Neutrophil (primary cell): ENCODE measurements at regions not wholly inside any gene's neighbourhood (a gene's known extent, or its start where the extent isn't known, plus 50 kb on each side); places are given as distances from the start of the nearest gene placed in this dataset.

Experiments
- H3K27ac ChIP-seq: fragments of 200-600 bp; sonication (generic); 2 replicates; pipeline ENCODE4 v1.5.1; 2016; ENCODE audit warnings: mild to moderate bottlenecking, moderate library complexity
- H3K27me3 ChIP-seq: fragments of 200-600 bp; sonication (generic); 2 replicates; pipeline ENCODE4 v1.6.0; 2016; ENCODE audit warnings: mild to moderate bottlenecking
- H3K36me3 ChIP-seq: fragments of 200-600 bp; sonication (generic); 2 replicates; pipeline ENCODE4 v1.5.1; 2017
- H3K4me1 ChIP-seq, 2 experiments: fragments of 200-600 bp in 1 of 2; sonication (generic) in 1 of 2; 1 replicate in 1 of 2; 2 replicates in 1 of 2; pipeline versions ENCODE4 v1.5.1 to v1.6.1; 2013 to 2016; ENCODE audit warnings: low read depth in 1 of 2, low read length in 1 of 2, mild to moderate bottlenecking in 1 of 2, moderate library complexity in 1 of 2; ENCODE audit not compliant: control insufficient read depth in 1 of 2, insufficient read depth in 1 of 2
- H3K4me3 ChIP-seq, 2 experiments: fragments of 200-600 bp in 1 of 2; sonication (generic) in 1 of 2; 1 replicate in 1 of 2; 2 replicates in 1 of 2; pipeline ENCODE4 v1.5.1; 2013 to 2016; ENCODE audit warnings: low read depth in 1 of 2, low read length in 1 of 2, mild to moderate bottlenecking in 1 of 2, moderate library complexity in 1 of 2
- H3K9me3 ChIP-seq: fragments of 200-600 bp; sonication (generic); 2 replicates; pipeline ENCODE4 v1.5.1; 2016
- CTCF ChIP-seq: fragments of 200-600 bp; sonication (generic); IDR thresholded peaks from 2 replicates; pipeline ENCODE4 v1.5.1; 2016; ENCODE audit warnings: antibody characterized with exemption

GRCh38 chr12:75704664-75705063, 193.3 kb upstream of the KRR1 start:
- no peaks in the 10 kb centered on the region for H3K27me3 ChIP-seq
- H3K9me3 ChIP-seq, result no peaks in the 10 kb centered on the region
- no peaks in the 10 kb centered on the region for H3K4me1 ChIP-seq
- H3K36me3 ChIP-seq, result no peaks in the 10 kb centered on the region
- H3K27ac ChIP-seq, result no peak overlapping the region
- H3K4me3 ChIP-seq, result no peak overlapping the region
- TF ChIP-seq CTCF, result no peak

- Histone ChIP-seq H3K36me3 (no peaks in the 10 kb centered on the region), H3K27me3 (no peaks in the 10 kb centered on the region), H3K9me3 (no peaks in the 10 kb centered on the region), H3K27ac (no peak overlapping the region), H3K4me1 (no peaks in the 10 kb centered on the region), H3K4me3 (no peak overlapping the region)
- TF ChIP-seq CTCF, result no peak
Observed at GRCh38 chr12:75704208-75704607, 192.8 kb upstream of the KRR1 start.

GRCh38 chr12:75703131-75703530, 191.7 kb upstream of the KRR1 start:
- no peak for TF ChIP-seq CTCF
- Histone ChIP-seq H3K27ac (no peak overlapping the region), H3K4me3 (no peak overlapping the region), H3K4me1 (no peaks in the 10 kb centered on the region), H3K27me3 (no peaks in the 10 kb centered on the region), H3K9me3 (no peaks in the 10 kb centered on the region), H3K36me3 (no peaks in the 10 kb centered on the region)

GRCh38 chr12:75702477-75703093, 191.2 kb upstream of the KRR1 start:
- Histone ChIP-seq H3K4me1 (no peaks in the 10 kb centered on the region), H3K9me3 (no peaks in the 10 kb centered on the region), H3K36me3 (no peaks in the 10 kb centered on the region), H3K27me3 (no peaks in the 10 kb centered on the region), H3K27ac (no peak overlapping the region), H3K4me3 (no peak overlapping the region)
- no peak for TF ChIP-seq CTCF

- Histone ChIP-seq H3K4me3 (no peak overlapping the region), H3K4me1 (no peaks in the 10 kb centered on the region), H3K9me3 (no peaks in the 10 kb centered on the region), H3K27ac (no peak overlapping the region), H3K36me3 (no peaks in the 10 kb centered on the region), H3K27me3 (no peaks in the 10 kb centered on the region)
- TF ChIP-seq CTCF, result no peak
Observed at GRCh38 chr12:75701859-75702258, 190.4 kb upstream of the KRR1 start.
